Type B pancreatic cell (in vitro differentiated cells): ENCODE measurements at regions not wholly inside any gene's neighbourhood (a gene's known extent, or its start where the extent isn't known, plus 50 kb on each side); places are given as distances from the start of the nearest gene placed in this dataset.

Experiments
- DNase-seq: peaks from one replicate; pipeline ENCODE4 v3.0.0; 2021; ENCODE audit warnings: mixed read lengths; ENCODE audit not compliant: unreplicated experiment; ENCODE audit errors: extremely low spot score
- H3K27ac Mint-ChIP-seq: 2 replicates; pipeline ENCODE4 v1.8.0; 2021; ENCODE audit warnings: mild to moderate bottlenecking, mixed read lengths
- H3K27me3 Mint-ChIP-seq: 2 replicates; pipeline ENCODE4 v1.8.0; 2021; ENCODE audit warnings: mixed read lengths
- H3K36me3 Mint-ChIP-seq: 2 replicates; pipeline ENCODE4 v1.8.0; 2021; ENCODE audit warnings: mixed read lengths
- H3K4me1 Mint-ChIP-seq: one replicate; pipeline ENCODE4 v1.8.0; 2021; ENCODE audit warnings: mixed read lengths; ENCODE audit not compliant: unreplicated experiment
- H3K4me3 Mint-ChIP-seq: 2 replicates; pipeline ENCODE4 v1.8.0; 2021; ENCODE audit warnings: mild to moderate bottlenecking, mixed read lengths
- H3K9me3 Mint-ChIP-seq: 2 replicates; pipeline ENCODE4 v1.8.0; 2021; ENCODE audit warnings: mixed read lengths
- TF ChIP-seq, protein P1 (sequence below): fragments of 200-600 bp; sonication (generic); conservative IDR thresholded peaks from 2 replicates; pipeline ENCODE4 v1.5.0; 2021; ENCODE audit warnings: antibody characterized with exemption, mild to moderate bottlenecking

DNA sequence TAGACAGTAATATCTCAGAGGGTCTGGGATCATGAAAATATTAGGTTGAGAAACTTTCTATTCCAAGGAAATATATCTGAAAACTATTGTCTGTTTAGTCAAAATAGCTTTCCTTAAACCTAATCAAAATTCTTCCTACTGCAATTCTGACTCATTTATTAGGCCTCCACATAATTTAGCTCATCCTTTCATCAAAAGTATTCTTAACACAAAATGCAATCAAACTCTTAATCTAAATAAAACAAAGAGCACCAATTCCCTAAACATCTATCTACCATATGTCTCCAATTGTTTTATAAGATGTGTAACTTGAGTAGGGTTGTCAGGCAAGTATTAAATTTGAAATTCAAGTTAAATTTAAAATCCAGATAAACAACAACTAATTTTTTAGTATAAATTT, 142.1 kb downstream of the PLK2 start:
- H3K4me1 Mint-ChIP-seq, result peaks cover 22% of the 10 kb centered on the region
- H3K27me3 Mint-ChIP-seq, result no peaks in the 10 kb centered on the region
- H3K4me3 Mint-ChIP-seq, result no peak overlapping the region
- TF ChIP-seq, protein P1, sequence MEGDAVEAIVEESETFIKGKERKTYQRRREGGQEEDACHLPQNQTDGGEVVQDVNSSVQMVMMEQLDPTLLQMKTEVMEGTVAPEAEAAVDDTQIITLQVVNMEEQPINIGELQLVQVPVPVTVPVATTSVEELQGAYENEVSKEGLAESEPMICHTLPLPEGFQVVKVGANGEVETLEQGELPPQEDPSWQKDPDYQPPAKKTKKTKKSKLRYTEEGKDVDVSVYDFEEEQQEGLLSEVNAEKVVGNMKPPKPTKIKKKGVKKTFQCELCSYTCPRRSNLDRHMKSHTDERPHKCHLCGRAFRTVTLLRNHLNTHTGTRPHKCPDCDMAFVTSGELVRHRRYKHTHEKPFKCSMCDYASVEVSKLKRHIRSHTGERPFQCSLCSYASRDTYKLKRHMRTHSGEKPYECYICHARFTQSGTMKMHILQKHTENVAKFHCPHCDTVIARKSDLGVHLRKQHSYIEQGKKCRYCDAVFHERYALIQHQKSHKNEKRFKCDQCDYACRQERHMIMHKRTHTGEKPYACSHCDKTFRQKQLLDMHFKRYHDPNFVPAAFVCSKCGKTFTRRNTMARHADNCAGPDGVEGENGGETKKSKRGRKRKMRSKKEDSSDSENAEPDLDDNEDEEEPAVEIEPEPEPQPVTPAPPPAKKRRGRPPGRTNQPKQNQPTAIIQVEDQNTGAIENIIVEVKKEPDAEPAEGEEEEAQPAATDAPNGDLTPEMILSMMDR, result no peak
- peaks cover 9% of the 10 kb centered on the region for H3K9me3 Mint-ChIP-seq
- H3K27ac Mint-ChIP-seq, result no peak overlapping the region
- H3K36me3 Mint-ChIP-seq, result no peaks in the 10 kb centered on the region
- DNase-seq, result no peak

DNA sequence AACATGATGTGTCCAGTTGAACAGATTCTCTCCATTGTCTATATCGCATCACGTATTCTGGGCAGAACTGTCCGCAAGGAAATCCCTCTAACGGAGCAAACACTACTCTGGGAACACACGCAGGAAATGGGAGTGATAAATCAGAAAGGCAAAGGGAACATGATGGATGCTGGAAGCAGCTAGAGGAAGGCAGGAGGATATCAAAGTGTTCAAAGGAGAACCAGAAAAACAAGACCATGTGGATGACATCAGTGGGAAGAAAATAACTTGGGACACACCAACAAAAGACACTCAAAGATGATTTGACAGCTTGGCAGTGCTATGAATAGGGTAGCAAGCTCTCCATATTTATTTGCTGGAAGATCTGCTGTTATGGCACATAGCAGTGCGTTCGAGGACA, 142.9 kb downstream of the PLK2 start:
- H3K4me1 Mint-ChIP-seq, result peaks cover 16% of the 10 kb centered on the region
- H3K4me3 Mint-ChIP-seq, result peak overlapping the region; percentile 18
- H3K9me3 Mint-ChIP-seq, result peaks cover 9% of the 10 kb centered on the region
- no peak for DNase-seq
- peak overlapping the region; percentile 26 for H3K27ac Mint-ChIP-seq
- TF ChIP-seq, protein P1, result no peak
- no peaks in the 10 kb centered on the region for H3K36me3 Mint-ChIP-seq
- no peaks in the 10 kb centered on the region for H3K27me3 Mint-ChIP-seq

DNA sequence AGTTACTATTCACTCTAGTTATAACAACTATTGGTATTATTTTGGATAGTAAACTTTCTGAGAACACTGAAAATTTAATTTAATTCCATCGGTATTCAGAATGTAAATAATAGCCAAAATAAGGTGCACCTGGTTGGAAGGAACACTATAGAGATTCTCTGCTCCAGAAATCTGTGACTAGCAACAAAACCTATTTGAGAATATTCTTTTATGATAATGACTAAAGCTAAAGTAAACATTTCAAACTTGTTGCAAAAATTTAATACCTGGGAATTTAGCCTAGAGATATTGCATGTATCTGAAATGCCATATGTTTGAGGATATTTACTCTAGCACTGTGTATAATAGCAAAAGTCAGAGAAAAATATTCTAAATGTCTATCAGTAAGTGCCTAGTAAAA, 144.1 kb downstream of the PLK2 start:
- Mint-ChIP-seq H3K9me3 (peaks cover 9% of the 10 kb centered on the region), H3K36me3 (no peaks in the 10 kb centered on the region), H3K27ac (no peak overlapping the region), H3K4me1 (peaks cover 10% of the 10 kb centered on the region), H3K27me3 (no peaks in the 10 kb centered on the region), H3K4me3 (no peak overlapping the region)
- DNase-seq, result no peak
- TF ChIP-seq, protein P1, result no peak

DNA sequence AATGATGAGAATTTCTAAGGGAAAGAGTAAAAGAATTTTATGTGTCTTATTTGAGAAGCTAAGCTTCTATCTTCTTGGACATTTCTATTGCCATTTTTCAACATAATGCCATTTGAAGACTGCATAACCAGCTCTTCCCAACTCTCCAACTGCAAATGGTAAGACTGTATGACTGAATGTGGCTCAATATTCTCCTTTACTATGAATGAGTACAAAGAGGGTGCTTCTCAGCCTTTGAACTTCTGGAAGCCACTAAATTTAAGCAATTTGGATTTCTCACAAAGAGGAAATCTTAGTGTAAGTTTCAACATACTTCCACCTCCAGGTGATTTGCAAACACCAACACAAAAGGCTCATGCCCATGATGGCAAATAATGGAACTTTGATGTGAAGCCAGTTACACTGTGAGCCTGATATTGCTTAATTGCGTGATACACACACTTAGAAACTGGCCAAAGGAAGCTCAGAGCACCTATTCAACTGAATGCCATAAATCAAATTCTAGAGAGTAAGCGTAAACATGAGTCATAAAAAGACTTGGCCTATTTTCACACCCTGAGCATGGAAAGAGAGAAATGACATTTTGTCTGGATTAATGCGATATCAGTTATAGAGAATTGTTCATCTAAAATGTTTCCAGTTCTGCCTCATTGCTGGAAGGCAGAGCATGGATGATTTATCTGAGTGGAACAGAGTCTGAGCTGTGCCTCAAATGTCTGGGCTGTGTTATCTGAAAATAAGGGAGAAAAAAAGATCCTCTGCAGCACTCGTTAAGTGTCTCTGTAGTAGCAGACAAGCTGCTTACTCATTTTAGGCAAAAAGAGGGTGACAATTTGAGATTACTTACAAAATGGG, 145.3 kb downstream of the PLK2 start:
- no peaks in the 10 kb centered on the region for H3K36me3 Mint-ChIP-seq
- DNase-seq, result no peak
- peaks cover 9% of the 10 kb centered on the region for H3K9me3 Mint-ChIP-seq
- H3K27me3 Mint-ChIP-seq, result no peaks in the 10 kb centered on the region
- H3K4me1 Mint-ChIP-seq, result peaks cover 5% of the 10 kb centered on the region
- TF ChIP-seq, protein P1, result no peak
- H3K4me3 Mint-ChIP-seq, result no peak overlapping the region
- H3K27ac Mint-ChIP-seq, result peak overlapping the region; percentile 7

DNA sequence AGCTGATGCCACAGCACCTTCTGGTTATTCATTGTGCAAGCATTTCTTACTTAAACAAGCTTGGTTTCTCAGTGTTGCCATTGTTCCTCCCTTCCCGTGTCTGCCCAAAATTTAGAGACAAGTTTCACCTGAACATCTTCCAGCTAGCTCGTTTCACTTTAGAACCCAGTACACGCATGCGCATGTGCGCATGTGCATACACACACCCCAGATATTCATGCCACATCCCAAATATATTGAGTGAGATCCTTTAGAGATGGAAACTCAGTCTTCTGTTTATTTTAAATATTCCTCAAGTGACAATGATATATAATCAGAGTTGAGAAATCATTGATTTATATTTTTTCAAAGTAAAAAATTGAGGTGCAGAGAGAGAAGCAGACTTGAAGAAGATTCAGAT, 147.6 kb downstream of the PLK2 start:
- no peaks in the 10 kb centered on the region for H3K36me3 Mint-ChIP-seq
- H3K27me3 Mint-ChIP-seq, result no peaks in the 10 kb centered on the region
- peaks cover 4% of the 10 kb centered on the region for H3K9me3 Mint-ChIP-seq
- no peak overlapping the region for H3K4me3 Mint-ChIP-seq
- no peak overlapping the region for H3K27ac Mint-ChIP-seq
- DNase-seq, result no peak
- peaks cover 5% of the 10 kb centered on the region for H3K4me1 Mint-ChIP-seq
- TF ChIP-seq, protein P1, result no peak
